ENCODE measurements at regions not wholly inside any gene's neighbourhood (a gene's known extent, or its start where the extent isn't known, plus 50 kb on each side); places are given as distances from the start of the nearest gene placed in this dataset.

GRCh38 chr3:23002836-23003732 is 200.0 kb upstream of the UBE2E2 start:
- H4K20me1 ChIP-seq (replicated peaks; ENCODE audit: control insufficient read depth, extremely low read depth, insufficient read depth, low read length): no peaks in the 10 kb centered on the region
- dilution Hi-C loops (cut with MboI; ENCODE audit: extremely low pct_ligation_motif_present, low sequenced_read_pairs): no loop called here
- H3K9ac ChIP-seq (replicated peaks; ENCODE audit: extremely low read depth, insufficient read depth, low read length): no peak overlapping the region
- H2AFZ ChIP-seq (ENCODE audit: low read depth, low read length): no peak overlapping the region
- peaks cover 6% of the 10 kb centered on the region for H3K4me1 ChIP-seq (ENCODE audit: control insufficient read depth, extremely low read depth, insufficient read depth, low read length)
- H3K9me1 ChIP-seq (replicated peaks; ENCODE audit: control insufficient read depth, extremely low read depth, insufficient read depth, low read length): no peaks in the 10 kb centered on the region
- intact Hi-C loops (cut with micrococcal nuclease): no loop called here
- H3K9me3 ChIP-seq (replicated peaks; ENCODE audit: control insufficient read depth, insufficient read depth, low read length): no peaks in the 10 kb centered on the region
- BruUV-seq (replicated peaks): no TSS peak
- TF ChIP-seq, protein P1, sequence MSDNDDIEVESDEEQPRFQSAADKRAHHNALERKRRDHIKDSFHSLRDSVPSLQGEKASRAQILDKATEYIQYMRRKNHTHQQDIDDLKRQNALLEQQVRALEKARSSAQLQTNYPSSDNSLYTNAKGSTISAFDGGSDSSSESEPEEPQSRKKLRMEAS (IDR thresholded peaks at IDR 0.05; ENCODE audit: insufficient read depth, insufficient read length): no peak
- TF ChIP-seq, protein P2, sequence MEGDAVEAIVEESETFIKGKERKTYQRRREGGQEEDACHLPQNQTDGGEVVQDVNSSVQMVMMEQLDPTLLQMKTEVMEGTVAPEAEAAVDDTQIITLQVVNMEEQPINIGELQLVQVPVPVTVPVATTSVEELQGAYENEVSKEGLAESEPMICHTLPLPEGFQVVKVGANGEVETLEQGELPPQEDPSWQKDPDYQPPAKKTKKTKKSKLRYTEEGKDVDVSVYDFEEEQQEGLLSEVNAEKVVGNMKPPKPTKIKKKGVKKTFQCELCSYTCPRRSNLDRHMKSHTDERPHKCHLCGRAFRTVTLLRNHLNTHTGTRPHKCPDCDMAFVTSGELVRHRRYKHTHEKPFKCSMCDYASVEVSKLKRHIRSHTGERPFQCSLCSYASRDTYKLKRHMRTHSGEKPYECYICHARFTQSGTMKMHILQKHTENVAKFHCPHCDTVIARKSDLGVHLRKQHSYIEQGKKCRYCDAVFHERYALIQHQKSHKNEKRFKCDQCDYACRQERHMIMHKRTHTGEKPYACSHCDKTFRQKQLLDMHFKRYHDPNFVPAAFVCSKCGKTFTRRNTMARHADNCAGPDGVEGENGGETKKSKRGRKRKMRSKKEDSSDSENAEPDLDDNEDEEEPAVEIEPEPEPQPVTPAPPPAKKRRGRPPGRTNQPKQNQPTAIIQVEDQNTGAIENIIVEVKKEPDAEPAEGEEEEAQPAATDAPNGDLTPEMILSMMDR (IDR thresholded peaks at IDR 0.05; ENCODE audit: extremely low read depth in 1 of 2, insufficient read depth in 1 of 2, low read depth in 1 of 2, low read length in 2 of 2): no peak
- H3K27ac ChIP-seq (ENCODE audit: insufficient read depth, low read depth, low read length): no peak overlapping the region
- H3K4me3 ChIP-seq (replicated peaks in 1 of 3; ENCODE audit: insufficient read depth in 1 of 3, low read depth in 1 of 3, low read length in 3 of 3): no peak overlapping the region
- no peak for FAIRE-seq
- DNase-seq (ENCODE audit: low read depth, low spot score): peak; percentile 31
- POLR2A ChIA-PET: no interaction called here
- CTCF ChIA-PET: interaction anchor here (1.3 kb wide), 1 partner anchor 32 kb away, joined by 3 read pairs; no protein-coding TSS in a partner anchor
- no peaks in the 10 kb centered on the region for H3K79me2 ChIP-seq (ENCODE audit: control insufficient read depth, insufficient read depth, low read length)
- peaks cover 0 to 2% of the 10 kb centered on the region in 2 experiments for H3K27me3 ChIP-seq (ENCODE audit: control insufficient read depth in 2 of 2, insufficient read depth in 2 of 2, low read length in 2 of 2)
- H3K36me3 ChIP-seq (ENCODE audit: control insufficient read depth in 2 of 2, extremely low read depth in 1 of 2, insufficient read depth in 2 of 2, low read length in 2 of 2): no peaks in the 10 kb centered on the region
- H3K4me2 ChIP-seq (ENCODE audit: insufficient read depth, low read length): no peak overlapping the region

DNA sequence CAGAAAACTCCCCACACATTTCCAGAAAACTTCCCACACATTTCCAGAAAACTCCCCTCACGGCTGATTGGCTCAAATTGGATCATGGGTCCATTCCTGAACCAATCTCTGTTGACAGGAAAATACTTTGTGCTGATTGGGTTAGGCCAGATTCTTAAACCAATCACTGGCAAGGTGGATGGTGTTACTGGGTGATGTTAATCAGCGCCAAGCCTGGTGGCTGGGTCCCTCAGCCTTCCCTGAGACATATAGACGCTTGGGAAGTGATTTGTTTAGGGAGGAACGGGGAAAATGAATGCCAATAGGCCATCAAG is 199.4 kb upstream of the UBE2E2 start:
- POLR2A ChIA-PET: no interaction called here
- TF ChIP-seq, protein P2 (IDR thresholded peaks at IDR 0.05; ENCODE audit: extremely low read depth in 1 of 2, insufficient read depth in 1 of 2, low read depth in 1 of 2, low read length in 2 of 2): no peak
- TF ChIP-seq, protein P1 (IDR thresholded peaks at IDR 0.05; ENCODE audit: insufficient read depth, insufficient read length): no peak
- no peak for TF ChIP-seq EZH2 (IDR thresholded peaks at IDR 0.05; ENCODE audit: borderline replicate concordance, low read depth, low read length, severe bottlenecking)
- TF ChIP-seq JUN (IDR thresholded peaks at IDR 0.05; ENCODE audit: borderline replicate concordance, insufficient read depth, insufficient read length, low read depth): no peak
- no peak for TF ChIP-seq GATA2 (IDR thresholded peaks at IDR 0.05; ENCODE audit: insufficient read depth, insufficient read length, low read depth, low read length)
- TF ChIP-seq MYC (IDR thresholded peaks at IDR 0.05; ENCODE audit: low read depth, low read length): no peak
- TF ChIP-seq FOS (IDR thresholded peaks at IDR 0.05; ENCODE audit: borderline replicate concordance, insufficient read depth, low read length): no peak
- no peak for TF ChIP-seq POLR2A (IDR thresholded peaks at IDR 0.05; ENCODE audit: low read depth, low read length)
- TF ChIP-seq POLR2AphosphoS5 (IDR thresholded peaks at IDR 0.05; ENCODE audit: insufficient read depth, low read depth, low read length): no peak
- no peaks in the 10 kb centered on the region for H3K9me1 ChIP-seq (replicated peaks; ENCODE audit: control insufficient read depth, extremely low read depth, insufficient read depth, low read length)

More for the DNA sequence above, 199.4 kb upstream of the UBE2E2 start:
- Histone ChIP-seq H3K9ac (replicated peaks; ENCODE audit: extremely low read depth, insufficient read depth, low read length) (no peak overlapping the region), H3K27me3 (ENCODE audit: control insufficient read depth in 2 of 2, insufficient read depth in 2 of 2, low read length in 2 of 2) (peaks cover 0 to 2% of the 10 kb centered on the region in 2 experiments), H3K4me2 (ENCODE audit: insufficient read depth, low read length) (no peak overlapping the region), H3K4me3 (replicated peaks in 1 of 3; ENCODE audit: insufficient read depth in 1 of 3, low read depth in 1 of 3, low read length in 3 of 3) (no peak overlapping the region), H3K4me1 (ENCODE audit: control insufficient read depth, extremely low read depth, insufficient read depth, low read length) (peaks cover 6% of the 10 kb centered on the region), H3K9me3 (replicated peaks; ENCODE audit: control insufficient read depth, insufficient read depth, low read length) (no peaks in the 10 kb centered on the region), H4K20me1 (replicated peaks; ENCODE audit: control insufficient read depth, extremely low read depth, insufficient read depth, low read length) (no peaks in the 10 kb centered on the region), H3K79me2 (ENCODE audit: control insufficient read depth, insufficient read depth, low read length) (no peaks in the 10 kb centered on the region), H3K36me3 (ENCODE audit: control insufficient read depth in 2 of 2, extremely low read depth in 1 of 2, insufficient read depth in 2 of 2, low read length in 2 of 2) (no peaks in the 10 kb centered on the region), H3K27ac (ENCODE audit: insufficient read depth, low read depth, low read length) (no peak overlapping the region), H2AFZ (ENCODE audit: low read depth, low read length) (no peak overlapping the region)
- CTCF ChIA-PET: no interaction called here
- dilution Hi-C loops (cut with MboI; ENCODE audit: extremely low pct_ligation_motif_present, low sequenced_read_pairs): no loop called here
- BruUV-seq (replicated peaks): no TSS peak
- intact Hi-C loops (cut with micrococcal nuclease): no loop called here
- no peak for DNase-seq (ENCODE audit: low read depth, low spot score)
- FAIRE-seq: no peak

Measured in endothelial cell of umbilical vein (primary cell).